IMR-90 (cell line): ENCODE measurements at regions not wholly inside any gene's neighbourhood (a gene's known extent, or its start where the extent isn't known, plus 50 kb on each side); places are given as distances from the start of the nearest gene placed in this dataset.

ENCODE experiments used
- ATAC-seq: fragments of 200-7000 bp; cut with Tn5 transposase; 2 replicates; pipeline ENCODE4 v1.9.1; 2020; ENCODE audit warnings: low read depth, mild to moderate bottlenecking, moderate library complexity
- BruUV-seq: library from RNA; stranded (reverse); fragments of 400-500 nt; replicated peaks from 2 replicates; lab custom pipeline; 2021; lab: Mats Ljungman, UMichigan
- CTCF ChIA-PET: fragments of 300-600 bp; formaldehyde crosslinking; extraction: SDS; loops from one replicate; lab custom pipeline; 2021; ENCODE audit warnings: antibody characterized with exemption; lab: Yijun Ruan, JAX
- POLR2A ChIA-PET: fragments of 300-600 bp; sonication (Branson Sonifier 250); formaldehyde crosslinking; loops from one replicate; lab custom pipeline; 2022; ENCODE audit warnings: antibody characterized with exemption; ENCODE audit not compliant: unreplicated experiment; lab: Charles Lee
- DNase-seq: peaks from one replicate; pipeline ENCODE4 v3.0.0; 2013
- H2AFZ ChIP-seq: replicated peaks from 2 replicates; pipeline ENCODE3; 2013; ENCODE audit warnings: low read length, mild to moderate bottlenecking; ENCODE audit not compliant: poor library complexity
- H2AK5ac ChIP-seq: 2 replicates; pipeline ENCODE4 v1.6.1; 2013; ENCODE audit warnings: low read depth, low read length, inconsistent platforms
- H2AK9ac ChIP-seq: replicated peaks from 2 replicates; pipeline ENCODE3; 2013; ENCODE audit warnings: mild to moderate bottlenecking, low read depth, low read length, moderate library complexity; ENCODE audit not compliant: poor library complexity
- H2BK120ac ChIP-seq: 2 replicates; pipeline ENCODE4 v1.6.1; 2013; ENCODE audit warnings: low read depth, low read length, inconsistent platforms
- H2BK15ac ChIP-seq: 3 replicates; pipeline ENCODE4 v1.6.1; 2013; ENCODE audit warnings: low read depth, low read length, inconsistent platforms
- H2BK20ac ChIP-seq: 2 replicates; pipeline ENCODE4 v1.6.1; 2013; ENCODE audit warnings: low read depth, mild to moderate bottlenecking, inconsistent platforms, low read length, moderate library complexity
- H2BK5ac ChIP-seq: 2 replicates; pipeline ENCODE4 v1.6.1; 2013; ENCODE audit warnings: mild to moderate bottlenecking, low read depth, low read length, inconsistent platforms; ENCODE audit not compliant: poor library complexity, severe bottlenecking
- H3K14ac ChIP-seq: replicated peaks from 2 replicates; pipeline ENCODE4 v1.6.1; 2013; ENCODE audit warnings: low read depth, low read length, inconsistent platforms
- H3K18ac ChIP-seq: 2 replicates; pipeline ENCODE4 v1.6.1; 2013; ENCODE audit warnings: low read depth, low read length, control low read depth
- H3K23ac ChIP-seq: 2 replicates; pipeline ENCODE4 v1.6.1; 2013; ENCODE audit warnings: low read depth, low read length, inconsistent platforms
- H3K27ac ChIP-seq: 2 replicates; pipeline ENCODE4 v1.5.1; 2013; ENCODE audit warnings: mild to moderate bottlenecking, control low read depth, low read length; ENCODE audit not compliant: insufficient read depth
- H3K27me3 ChIP-seq: 2 replicates; pipeline ENCODE4 v1.6.1; 2013; ENCODE audit warnings: low read length; ENCODE audit not compliant: control insufficient read depth, insufficient read depth
- H3K36me3 ChIP-seq: 2 replicates; pipeline ENCODE4 v1.6.1; 2013; ENCODE audit warnings: low read length, mixed read lengths; ENCODE audit not compliant: control insufficient read depth, insufficient read depth
- H3K4ac ChIP-seq: 2 replicates; pipeline ENCODE4 v1.6.1; 2013; ENCODE audit warnings: low read depth, low read length, inconsistent platforms
- H3K4me1 ChIP-seq: 2 replicates; pipeline ENCODE4 v1.6.1; 2013; ENCODE audit warnings: low read length, mixed read lengths; ENCODE audit not compliant: control insufficient read depth, insufficient read depth
- H3K4me2 ChIP-seq: 2 replicates; pipeline ENCODE4 v1.6.1; 2013; ENCODE audit warnings: low read depth, mild to moderate bottlenecking, control low read depth, low read length, moderate library complexity
- H3K4me3 ChIP-seq: 2 replicates; pipeline ENCODE4 v1.5.1; 2013; ENCODE audit warnings: low read depth, mild to moderate bottlenecking, control low read depth, low read length, moderate library complexity; ENCODE audit not compliant: insufficient read depth
- H3K56ac ChIP-seq: 2 replicates; pipeline ENCODE4 v1.6.1; 2013; ENCODE audit warnings: low read length, inconsistent platforms; ENCODE audit not compliant: insufficient read depth; ENCODE audit errors: extremely low read depth
- H3K79me1 ChIP-seq, 2 experiments: 2 replicates each; pipeline ENCODE4 v1.6.1; 2013; ENCODE audit warnings: low read length in 2 of 2, inconsistent platforms in 1 of 2, low read depth in 1 of 2
- H3K9ac ChIP-seq: 2 replicates; pipeline ENCODE4 v1.6.1; 2013; ENCODE audit warnings: low read depth, low read length, control low read depth
- H3K9me1 ChIP-seq: 2 replicates; pipeline ENCODE4 v1.6.1; 2013; ENCODE audit warnings: low read length, inconsistent platforms; ENCODE audit not compliant: insufficient read depth
- H3K9me3 ChIP-seq: 2 replicates; pipeline ENCODE4 v1.6.1; 2013; ENCODE audit warnings: low read length; ENCODE audit not compliant: control insufficient read depth, insufficient read depth
- H4K20me1 ChIP-seq: 2 replicates; pipeline ENCODE4 v1.6.1; 2013; ENCODE audit warnings: low read length, inconsistent platforms; ENCODE audit not compliant: insufficient read depth
- H4K5ac ChIP-seq: 2 replicates; pipeline ENCODE4 v1.6.1; 2013; ENCODE audit warnings: mild to moderate bottlenecking, low read depth, low read length, control low read depth
- H4K8ac ChIP-seq, 2 experiments: 2 replicates each; pipeline ENCODE4 v1.6.1; 2013; ENCODE audit warnings: low read depth in 2 of 2, low read length in 2 of 2, control low read depth in 1 of 2, inconsistent platforms in 1 of 2
- H4K91ac ChIP-seq: 2 replicates; pipeline ENCODE4 v1.6.1; 2013; ENCODE audit warnings: low read depth, low read length, inconsistent platforms; ENCODE audit not compliant: insufficient read depth
- CTCF ChIP-seq: conservative IDR thresholded peaks from 2 replicates; pipeline ENCODE4 v1.5.1; 2012; ENCODE audit warnings: mild to moderate bottlenecking, low read depth, low read length, improper control_type of control experiment
- ELK1 ChIP-seq: fragments of 150-350 bp; IDR thresholded peaks from 2 replicates; pipeline ENCODE4 v1.6.1; 2016; ENCODE audit warnings: low read depth, mild to moderate bottlenecking, low read length, moderate library complexity, borderline replicate concordance
- RAD21 ChIP-seq: IDR thresholded peaks from 2 replicates; pipeline ENCODE4 v1.6.1; 2012; ENCODE audit warnings: low read length, improper control_type of control experiment
- RFX5 ChIP-seq: IDR thresholded peaks from 2 replicates; pipeline ENCODE4 v1.8.0; 2012; ENCODE audit warnings: low read depth, mild to moderate bottlenecking, low read length, moderate library complexity
- SMC3 ChIP-seq: fragments of 150-350 bp; IDR thresholded peaks from 2 replicates; pipeline ENCODE4 v1.6.1; 2016; ENCODE audit warnings: low read depth, mild to moderate bottlenecking, antibody characterized with exemption, low read length, moderate library complexity
- WGBS, 2 experiments: methylation state at CpG; one replicate each; pipeline versions ENCODE4 v1.1.5 to v1.1.7; 2013; ENCODE audit warnings: missing lambda C conversion rate in 2 of 2; ENCODE audit not compliant: insufficient read length in 1 of 2; ENCODE audit errors: extremely low coverage in 2 of 2; 5-methylcytosine and 5-hydroxymethylcytosine counted together
- dilution Hi-C: fragments of 300-500 bp; cut with HindIII; formaldehyde crosslinking; loops from one replicate; pipeline ENCODE4 v1.14.3; 2018; ENCODE audit warnings: low sequenced_read_pairs; ENCODE audit not compliant: unreplicated experiment
- in situ Hi-C: fragments of 300-500 bp; cut with MboI; formaldehyde crosslinking; loops from 3 replicates; pipeline ENCODE4 v1.14.3; 2019; ENCODE audit warnings: low sequenced_read_pairs, inconsistent platforms, mixed read lengths
- intact Hi-C: fragments of 100-400 bp; cut with micrococcal nuclease; formaldehyde crosslinking; loops from 2 replicates; pipeline ENCODE4 v1.10.0; 2022

- no CpG with 5 or more reads among the region's 7 CpGs for WGBS, 2 experiments
Observed at GRCh38 chr7:81256991-81257390, 338.1 kb upstream of the SEMA3C start.

More at GRCh38 chr7:81256991-81257390, 338.1 kb upstream of the SEMA3C start:
- Histone ChIP-seq H3K4me3 (no peak overlapping the region), H2AK5ac (peak overlapping the region; percentile 77; the same call in 1 of the 2 replicates), H2BK20ac (no peak overlapping the region), H2AFZ (no peak overlapping the region), H3K4ac (no peak overlapping the region), H3K9ac (no peak overlapping the region), H4K5ac (no peak overlapping the region), H3K4me1 (no peaks in the 10 kb centered on the region), H2BK5ac (no peak overlapping the region), H3K27me3 (no peaks in the 10 kb centered on the region), H3K56ac (no peak overlapping the region), H3K79me1 (no peaks in the 10 kb centered on the region), H4K8ac (peak overlapping the region in 1 of 2 experiments; percentile 44; a peak in 1 of 4 replicates), H2BK15ac (no peak overlapping the region), H3K36me3 (no peaks in the 10 kb centered on the region), H3K14ac (no peak overlapping the region), H3K18ac (no peak overlapping the region), H3K9me3 (no peaks in the 10 kb centered on the region), H3K4me2 (no peak overlapping the region), H3K9me1 (no peaks in the 10 kb centered on the region), H2AK9ac (no peak overlapping the region), H3K27ac (no peak overlapping the region), H2BK120ac (no peak overlapping the region), H4K91ac (peak overlapping the region; percentile 6; the same call in 1 of the 2 replicates), H3K23ac (no peak overlapping the region), H4K20me1 (no peaks in the 10 kb centered on the region)
- CTCF ChIA-PET = no interaction called here
- TF ChIP-seq RAD21 = peak; percentile 57
- TF ChIP-seq ELK1 = no peak
- TF ChIP-seq RFX5 = no peak
- peak; percentile 38 for TF ChIP-seq CTCF
- peak; percentile 58 for TF ChIP-seq SMC3
- dilution Hi-C loops (no loop called here), intact Hi-C loops (loop anchor here (1.0 kb wide), 1 partner anchor 558 kb away; no protein-coding TSS in a partner anchor), in situ Hi-C loops (loop anchor here (10.0 kb wide), 1 partner anchor 552 kb away; no protein-coding TSS in a partner anchor)
- ATAC-seq (no peak), DNase-seq (peak; percentile 23)
- BruUV-seq = no TSS peak
- POLR2A ChIA-PET = interaction anchor here (0.6 kb wide), 1 partner anchor 19 kb away, joined by 3 read pairs; no protein-coding TSS in a partner anchor
